Fibroblast of pulmonary artery (primary cell): ENCODE measurements at regions not wholly inside any gene's neighbourhood (a gene's known extent, or its start where the extent isn't known, plus 50 kb on each side); places are given as distances from the start of the nearest gene placed in this dataset.

Experiments used
- DNase-seq: peaks from one replicate; pipeline ENCODE4 v3.0.0-alpha.2; 2010; ENCODE audit warnings: low read depth
- H3K4me3 ChIP-seq: replicated peaks from 2 replicates; pipeline ENCODE4 v1.5.1; 2011; ENCODE audit warnings: low read depth, mild to moderate bottlenecking, control low read depth, low read length, moderate library complexity
- CTCF ChIP-seq: IDR thresholded peaks from 2 replicates; pipeline ENCODE4 v1.5.1; 2011; ENCODE audit warnings: mild to moderate bottlenecking, control low read depth, low read length, inconsistent platforms; ENCODE audit errors: missing control alignments

GRCh38 chr2:196331143-196331542, 159.8 kb upstream of the STK17B start:
- H3K4me3 ChIP-seq, result no peak overlapping the region
- peak; percentile 89 for DNase-seq
- no peak for TF ChIP-seq CTCF

- H3K4me3 ChIP-seq, result no peak overlapping the region
- DNase-seq, result peak; percentile 63
- TF ChIP-seq CTCF, result no peak
These were observed 160.5 kb upstream of the STK17B start for GRCh38 chr2:196331851-196332250.

GRCh38 chr2:196333397-196333796, 162.0 kb upstream of the STK17B start:
- no peak overlapping the region for H3K4me3 ChIP-seq
- no peak for DNase-seq
- no peak for TF ChIP-seq CTCF

GRCh38 chr2:196334710-196335109, 163.3 kb upstream of the STK17B start:
- no peak for TF ChIP-seq CTCF
- peak; percentile 28 for DNase-seq
- no peak overlapping the region for H3K4me3 ChIP-seq

- no peak for TF ChIP-seq CTCF
- H3K4me3 ChIP-seq, result no peak overlapping the region
- peak; percentile 64 for DNase-seq
These were observed 163.8 kb upstream of the STK17B start for GRCh38 chr2:196335221-196335634.

- TF ChIP-seq CTCF, result no peak
- DNase-seq, result no peak
- H3K4me3 ChIP-seq, result no peak overlapping the region
These were observed 164.8 kb upstream of the STK17B start for GRCh38 chr2:196336207-196336606.

- no peak overlapping the region for H3K4me3 ChIP-seq
- no peak for DNase-seq
- no peak for TF ChIP-seq CTCF
These were observed 165.3 kb upstream of the STK17B start for GRCh38 chr2:196336715-196337114.
